ENCODE measurements at regions not wholly inside any gene's neighbourhood (a gene's known extent, or its start where the extent isn't known, plus 50 kb on each side); places are given as distances from the start of the nearest gene placed in this dataset.
A peak's percentile ranks its signal among the peaks of the same experiment; 100 is the strongest.

- WGBS, result 87% methylated on average over 1 of the region's 1 CpG
- Histone ChIP-seq H3K27me3 (ENCODE audit: control insufficient read depth in 1 of 2, insufficient read depth in 1 of 2, low read length in 2 of 2) (no peaks in the 10 kb centered on the region), H3K27ac (ENCODE audit: low read length, poor library complexity, severe bottlenecking) (no peak overlapping the region), H3K9ac (ENCODE audit: low read length) (no peak overlapping the region), H2BK15ac (ENCODE audit: low read depth, poor library complexity, severe bottlenecking) (no peak overlapping the region), H4K91ac (ENCODE audit: low read length) (no peak overlapping the region), H3K18ac (ENCODE audit: low read depth in 1 of 2, low read length in 2 of 2) (no peak overlapping the region), H3K14ac (ENCODE audit: low read length in 2 of 2) (no peak overlapping the region), H2AK5ac (ENCODE audit: low read length, severe bottlenecking) (no peak overlapping the region), H2BK5ac (ENCODE audit: low read depth, low read length, poor library complexity, severe bottlenecking) (no peak overlapping the region), H4K8ac (ENCODE audit: low read length) (no peak overlapping the region), H3K23ac (ENCODE audit: low read length in 2 of 2) (no peak overlapping the region), H3K36me3 (ENCODE audit: control insufficient read depth in 1 of 2, insufficient read depth in 2 of 2, low read depth in 1 of 2, low read length in 2 of 2) (no peaks in the 10 kb centered on the region), H3K4ac (ENCODE audit: low read depth in 1 of 2, low read length in 2 of 2) (no peak overlapping the region), H3K79me1 (replicated peaks; ENCODE audit: low read length, poor library complexity, severe bottlenecking) (no peaks in the 10 kb centered on the region), H3K4me2 (ENCODE audit: low read length, poor library complexity, severe bottlenecking) (no peak overlapping the region), H2BK120ac (ENCODE audit: low read depth, low read length) (no peak overlapping the region), H2BK12ac (ENCODE audit: low read length in 2 of 2) (no peak overlapping the region), H3K4me1 (ENCODE audit: control insufficient read depth, insufficient read depth, low read depth, low read length) (no peaks in the 10 kb centered on the region), H3K9me3 (ENCODE audit: control insufficient read depth, low read length) (no peaks in the 10 kb centered on the region), H2AFZ (ENCODE audit: low read depth, low read length) (no peak overlapping the region), H3K4me3 (ENCODE audit: insufficient read depth in 1 of 2, low read depth in 1 of 2, low read length in 2 of 2) (no peak overlapping the region)
- DNase-seq, result no peak
Measured at GRCh38 chr10:7102084-7102483, 308.8 kb downstream of the SFMBT2 start.

GRCh38 chr10:7101451-7101850, 309.4 kb downstream of the SFMBT2 start:
- Histone ChIP-seq H2BK15ac (ENCODE audit: low read depth, poor library complexity, severe bottlenecking) (no peak overlapping the region), H3K79me1 (replicated peaks; ENCODE audit: low read length, poor library complexity, severe bottlenecking) (no peaks in the 10 kb centered on the region), H4K91ac (ENCODE audit: low read length) (no peak overlapping the region), H3K9ac (ENCODE audit: low read length) (no peak overlapping the region), H3K14ac (ENCODE audit: low read length in 2 of 2) (no peak overlapping the region), H2AFZ (ENCODE audit: low read depth, low read length) (no peak overlapping the region), H2BK12ac (ENCODE audit: low read length in 2 of 2) (no peak overlapping the region), H3K36me3 (ENCODE audit: control insufficient read depth in 1 of 2, insufficient read depth in 2 of 2, low read depth in 1 of 2, low read length in 2 of 2) (no peaks in the 10 kb centered on the region), H2BK120ac (ENCODE audit: low read depth, low read length) (no peak overlapping the region), H3K23ac (ENCODE audit: low read length in 2 of 2) (no peak overlapping the region), H3K27ac (ENCODE audit: low read length, poor library complexity, severe bottlenecking) (no peak overlapping the region), H3K18ac (ENCODE audit: low read depth in 1 of 2, low read length in 2 of 2) (no peak overlapping the region), H2BK5ac (ENCODE audit: low read depth, low read length, poor library complexity, severe bottlenecking) (no peak overlapping the region), H3K4me2 (ENCODE audit: low read length, poor library complexity, severe bottlenecking) (no peak overlapping the region), H3K4ac (ENCODE audit: low read depth in 1 of 2, low read length in 2 of 2) (no peak overlapping the region), H3K4me3 (ENCODE audit: insufficient read depth in 1 of 2, low read depth in 1 of 2, low read length in 2 of 2) (no peak overlapping the region), H3K27me3 (ENCODE audit: control insufficient read depth in 1 of 2, insufficient read depth in 1 of 2, low read length in 2 of 2) (no peaks in the 10 kb centered on the region), H3K4me1 (ENCODE audit: control insufficient read depth, insufficient read depth, low read depth, low read length) (no peaks in the 10 kb centered on the region), H2AK5ac (ENCODE audit: low read length, severe bottlenecking) (no peak overlapping the region), H4K8ac (ENCODE audit: low read length) (no peak overlapping the region), H3K9me3 (ENCODE audit: control insufficient read depth, low read length) (no peaks in the 10 kb centered on the region)
- 81% methylated on average over 4 of the region's 5 CpGs for WGBS
- DNase-seq, result no peak

- 89% methylated on average over 7 of the region's 8 CpGs for WGBS
- H3K27ac ChIP-seq (ENCODE audit: low read length, poor library complexity, severe bottlenecking), result no peak overlapping the region
Measured at GRCh38 chr10:7100032-7100702, 310.7 kb downstream of the SFMBT2 start.

GRCh38 chr10:7098160-7098762, 312.6 kb downstream of the SFMBT2 start:
- Histone ChIP-seq H2AK5ac (ENCODE audit: low read length, severe bottlenecking) (no peak overlapping the region), H2BK12ac (ENCODE audit: low read length in 2 of 2) (no peak overlapping the region), H3K4me3 (ENCODE audit: insufficient read depth in 1 of 2, low read depth in 1 of 2, low read length in 2 of 2) (no peak overlapping the region), H3K79me1 (replicated peaks; ENCODE audit: low read length, poor library complexity, severe bottlenecking) (no peaks in the 10 kb centered on the region), H3K23ac (ENCODE audit: low read length in 2 of 2) (no peak overlapping the region), H3K18ac (ENCODE audit: low read depth in 1 of 2, low read length in 2 of 2) (no peak overlapping the region), H3K27me3 (ENCODE audit: control insufficient read depth in 1 of 2, insufficient read depth in 1 of 2, low read length in 2 of 2) (peaks cover 0 to 2% of the 10 kb centered on the region in 2 experiments), H4K91ac (ENCODE audit: low read length) (no peak overlapping the region), H4K8ac (ENCODE audit: low read length) (no peak overlapping the region), H3K4me1 (ENCODE audit: control insufficient read depth, insufficient read depth, low read depth, low read length) (no peaks in the 10 kb centered on the region), H3K9ac (ENCODE audit: low read length) (no peak overlapping the region), H3K36me3 (ENCODE audit: control insufficient read depth in 1 of 2, insufficient read depth in 2 of 2, low read depth in 1 of 2, low read length in 2 of 2) (no peaks in the 10 kb centered on the region), H3K9me3 (ENCODE audit: control insufficient read depth, low read length) (no peaks in the 10 kb centered on the region), H2BK120ac (ENCODE audit: low read depth, low read length) (no peak overlapping the region), H2BK15ac (ENCODE audit: low read depth, poor library complexity, severe bottlenecking) (no peak overlapping the region), H3K14ac (ENCODE audit: low read length in 2 of 2) (peak overlapping the region in 1 of 2 experiments; percentile 66), H3K4me2 (ENCODE audit: low read length, poor library complexity, severe bottlenecking) (no peak overlapping the region), H2AFZ (ENCODE audit: low read depth, low read length) (no peak overlapping the region), H2BK5ac (ENCODE audit: low read depth, low read length, poor library complexity, severe bottlenecking) (no peak overlapping the region), H3K27ac (ENCODE audit: low read length, poor library complexity, severe bottlenecking) (no peak overlapping the region), H3K4ac (ENCODE audit: low read depth in 1 of 2, low read length in 2 of 2) (no peak overlapping the region)
- no peak for DNase-seq
- WGBS, result 61% methylated on average over 2 of the region's 3 CpGs

More at GRCh38 chr10:7100032-7100702, 310.7 kb downstream of the SFMBT2 start:
- Histone ChIP-seq H3K14ac (ENCODE audit: low read length in 2 of 2) (no peak overlapping the region), H3K4ac (ENCODE audit: low read depth in 1 of 2, low read length in 2 of 2) (no peak overlapping the region), H2AFZ (ENCODE audit: low read depth, low read length) (no peak overlapping the region), H2BK12ac (ENCODE audit: low read length in 2 of 2) (no peak overlapping the region), H3K4me2 (ENCODE audit: low read length, poor library complexity, severe bottlenecking) (no peak overlapping the region), H2BK15ac (ENCODE audit: low read depth, poor library complexity, severe bottlenecking) (no peak overlapping the region), H3K79me1 (replicated peaks; ENCODE audit: low read length, poor library complexity, severe bottlenecking) (no peaks in the 10 kb centered on the region), H3K9me3 (ENCODE audit: control insufficient read depth, low read length) (no peaks in the 10 kb centered on the region), H3K9ac (ENCODE audit: low read length) (no peak overlapping the region), H3K4me1 (ENCODE audit: control insufficient read depth, insufficient read depth, low read depth, low read length) (no peaks in the 10 kb centered on the region), H2BK120ac (ENCODE audit: low read depth, low read length) (no peak overlapping the region), H4K91ac (ENCODE audit: low read length) (no peak overlapping the region), H3K18ac (ENCODE audit: low read depth in 1 of 2, low read length in 2 of 2) (no peak overlapping the region), H3K23ac (ENCODE audit: low read length in 2 of 2) (no peak overlapping the region), H3K36me3 (ENCODE audit: control insufficient read depth in 1 of 2, insufficient read depth in 2 of 2, low read depth in 1 of 2, low read length in 2 of 2) (no peaks in the 10 kb centered on the region), H3K4me3 (ENCODE audit: insufficient read depth in 1 of 2, low read depth in 1 of 2, low read length in 2 of 2) (no peak overlapping the region), H2BK5ac (ENCODE audit: low read depth, low read length, poor library complexity, severe bottlenecking) (no peak overlapping the region), H4K8ac (ENCODE audit: low read length) (no peak overlapping the region), H3K27me3 (ENCODE audit: control insufficient read depth in 1 of 2, insufficient read depth in 1 of 2, low read length in 2 of 2) (peaks cover 0 to 2% of the 10 kb centered on the region in 2 experiments), H2AK5ac (ENCODE audit: low read length, severe bottlenecking) (no peak overlapping the region)
- no peak for DNase-seq

All from mesenchymal stem cell (in vitro differentiated cells and primary cell).